NCI-H460 (cell line): ENCODE measurements at regions not wholly inside any gene's neighbourhood (a gene's known extent, or its start where the extent isn't known, plus 50 kb on each side); places are given as distances from the start of the nearest gene placed in this dataset.

Experiments
- DNase-seq: peaks from one replicate; pipeline ENCODE4 v3.0.0-alpha.2; 2016; ENCODE audit warnings: low read depth; ENCODE audit errors: extremely low read depth

DNA sequence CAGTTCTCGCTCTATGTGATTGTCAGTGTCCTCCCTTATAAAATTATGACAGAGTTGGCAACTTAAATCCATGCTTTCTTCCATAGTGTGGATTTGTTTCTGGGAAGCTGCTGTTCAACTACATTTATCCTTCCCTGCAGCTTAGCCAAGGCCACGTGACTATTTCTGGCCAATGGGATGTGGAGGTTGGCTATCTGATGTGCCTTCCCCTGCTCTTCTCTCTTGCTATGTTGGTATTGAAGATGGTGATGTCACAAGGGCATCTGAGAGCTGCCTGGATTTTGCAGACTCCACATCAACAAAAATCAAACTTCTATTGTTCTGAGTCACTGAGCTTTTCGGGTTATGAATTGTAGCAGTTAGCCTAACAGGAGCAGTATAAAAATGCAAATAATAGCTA lies 164.9 kb upstream of the RHOBTB1 start:
- no peak for DNase-seq

DNA sequence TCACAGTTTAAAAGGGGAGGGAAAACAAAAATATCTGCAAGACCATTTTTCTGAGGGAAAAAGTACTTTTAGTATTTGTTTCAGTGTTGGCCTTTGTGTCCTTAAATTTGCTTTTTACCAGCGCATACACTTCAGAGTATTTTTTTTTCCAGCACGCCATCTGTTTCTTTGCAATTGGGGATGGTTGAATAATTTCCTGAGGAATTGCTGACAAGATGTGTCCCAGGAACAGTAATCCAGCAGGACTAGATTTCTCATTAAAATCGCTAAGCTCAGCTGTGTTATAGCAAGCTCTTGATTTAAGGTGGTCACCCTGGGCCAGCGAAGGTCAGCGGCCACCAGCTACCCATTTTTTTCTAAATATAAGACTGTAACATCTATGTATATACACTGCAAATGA lies 156.9 kb upstream of the RHOBTB1 start:
- no peak for DNase-seq

DNA sequence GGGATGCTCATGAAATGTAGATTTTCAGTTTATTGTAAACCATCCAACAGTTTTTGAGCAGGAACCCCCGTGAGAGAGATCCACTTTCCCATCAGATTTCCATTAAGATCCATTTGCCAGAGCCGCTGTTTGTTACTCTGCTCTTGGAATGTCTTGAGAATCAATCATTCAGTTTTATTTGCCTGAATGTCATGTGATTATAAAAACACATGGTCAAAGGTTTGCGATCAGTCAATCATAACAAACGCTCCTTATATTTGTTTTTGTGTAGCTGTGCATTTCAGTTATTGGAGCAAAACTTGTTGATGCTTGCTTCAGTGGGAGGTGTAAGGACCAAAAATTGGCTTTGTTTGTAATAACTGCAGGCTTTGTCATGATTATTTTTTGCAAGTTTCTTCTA lies 155.8 kb upstream of the RHOBTB1 start:
- no peak for DNase-seq

GRCh38 chr10:61098966-61099365 lies 155.0 kb upstream of the RHOBTB1 start:
- DNase-seq: no peak

DNA sequence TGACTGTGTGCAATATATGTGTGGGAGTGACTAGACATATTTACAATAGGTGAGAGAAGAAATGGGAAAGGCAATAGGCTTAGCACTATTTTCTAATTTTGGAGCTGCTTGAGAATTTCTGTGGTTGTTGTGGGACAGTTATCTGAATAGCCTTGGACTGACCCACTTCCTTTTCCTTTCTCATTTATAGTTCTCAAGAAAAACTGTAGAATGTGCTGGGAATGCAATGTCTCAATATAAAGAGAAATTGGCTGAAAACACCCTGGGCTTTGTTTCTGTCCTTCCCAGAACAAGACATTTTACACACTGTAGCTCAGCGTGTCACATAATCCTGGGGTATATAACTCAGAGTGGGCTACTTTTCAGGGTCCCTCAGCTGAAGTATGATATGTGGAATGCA lies 153.0 kb upstream of the RHOBTB1 start:
- no peak for DNase-seq

DNA sequence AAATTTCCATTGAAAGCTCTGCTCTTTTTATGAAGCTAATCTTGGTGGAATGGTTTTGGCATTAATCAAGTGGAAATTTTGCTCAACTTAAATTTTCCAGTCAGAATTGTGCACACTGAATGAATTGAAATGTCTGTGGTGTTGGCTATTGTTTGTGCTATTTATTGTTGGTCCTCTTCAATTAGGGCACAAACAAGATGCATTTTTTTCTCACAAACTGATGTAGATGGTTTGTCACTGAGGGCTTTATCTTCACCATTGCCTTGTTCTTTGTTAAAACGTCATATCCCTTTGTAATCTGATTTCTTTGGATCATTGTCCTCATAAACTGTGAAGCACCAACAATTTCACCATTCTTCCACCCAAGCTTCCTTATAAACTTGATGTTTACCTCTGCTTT lies 152.1 kb upstream of the RHOBTB1 start:
- no peak for DNase-seq

DNA sequence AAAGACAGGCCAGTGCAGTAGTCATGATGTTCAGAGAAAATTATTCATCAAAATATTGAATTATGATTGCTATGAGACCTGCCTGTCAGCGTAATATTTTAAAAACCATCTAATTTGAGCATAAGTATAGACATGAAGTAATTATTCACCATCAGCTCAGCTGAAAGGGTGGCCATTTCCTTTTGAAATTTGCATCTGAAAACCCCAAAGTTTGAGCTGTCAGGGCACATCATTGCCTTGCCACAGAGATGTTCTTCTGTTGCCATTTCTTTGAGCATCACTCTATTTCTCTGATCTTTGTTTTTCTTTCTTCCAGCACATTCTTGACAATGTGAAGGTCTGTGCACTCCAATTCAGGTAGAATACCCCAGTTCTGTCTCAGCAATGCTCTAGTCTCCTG lies 147.5 kb upstream of the RHOBTB1 start:
- DNase-seq: no peak

GRCh38 chr10:61089251-61089650 lies 145.3 kb upstream of the RHOBTB1 start:
- DNase-seq: no peak

DNA sequence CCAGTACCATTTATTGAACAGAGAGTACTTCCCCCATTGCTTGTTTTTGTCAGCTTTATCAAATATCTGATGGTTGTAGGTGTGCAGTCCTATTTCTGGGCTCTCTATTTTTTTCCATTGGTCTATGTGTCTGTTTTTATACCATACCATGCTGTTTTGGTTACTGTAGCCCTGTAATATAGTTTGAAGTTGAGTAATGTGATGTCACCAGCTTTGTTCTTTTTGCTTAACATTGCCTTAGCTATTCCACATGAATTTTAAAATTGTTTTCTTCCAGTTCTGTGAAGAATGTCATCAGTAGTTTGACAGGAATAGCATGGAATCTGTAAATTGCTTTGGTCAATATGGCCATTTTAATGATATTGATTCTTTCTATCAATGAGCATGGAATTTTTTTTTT lies 140.5 kb upstream of the RHOBTB1 start:
- no peak for DNase-seq

- DNase-seq: no peak
These were observed 137.3 kb upstream of the RHOBTB1 start for GRCh38 chr10:61081301-61081700.

- DNase-seq: no peak
These were observed 134.7 kb upstream of the RHOBTB1 start for GRCh38 chr10:61078542-61079275.

DNA sequence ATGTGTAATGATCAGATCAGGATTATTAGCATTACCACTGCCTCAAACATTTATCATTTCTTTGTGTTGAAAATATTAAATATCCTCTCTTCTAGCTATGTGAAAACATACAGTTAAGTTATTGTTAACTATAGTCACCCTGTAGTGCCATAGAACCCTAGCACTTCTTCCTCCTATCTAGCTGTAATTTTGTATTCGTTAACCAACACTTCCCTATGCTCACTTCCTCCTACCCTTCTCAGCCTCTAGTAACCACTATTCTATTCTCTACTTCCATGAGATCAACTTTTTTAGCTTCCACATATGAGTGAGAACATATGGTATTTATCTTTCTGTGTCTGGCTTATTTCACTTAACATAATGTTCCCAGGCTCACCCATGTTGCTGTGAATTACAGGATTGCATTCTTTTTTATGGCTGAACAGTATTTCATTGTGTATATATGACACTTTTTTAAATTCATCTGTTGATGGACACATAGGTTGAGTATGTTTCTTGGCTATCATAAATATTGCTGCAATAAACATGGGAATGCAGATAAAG lies 132.7 kb upstream of the RHOBTB1 start:
- no peak for DNase-seq

- no peak for DNase-seq
These were observed 129.4 kb upstream of the RHOBTB1 start for GRCh38 chr10:61073391-61073790.

DNA sequence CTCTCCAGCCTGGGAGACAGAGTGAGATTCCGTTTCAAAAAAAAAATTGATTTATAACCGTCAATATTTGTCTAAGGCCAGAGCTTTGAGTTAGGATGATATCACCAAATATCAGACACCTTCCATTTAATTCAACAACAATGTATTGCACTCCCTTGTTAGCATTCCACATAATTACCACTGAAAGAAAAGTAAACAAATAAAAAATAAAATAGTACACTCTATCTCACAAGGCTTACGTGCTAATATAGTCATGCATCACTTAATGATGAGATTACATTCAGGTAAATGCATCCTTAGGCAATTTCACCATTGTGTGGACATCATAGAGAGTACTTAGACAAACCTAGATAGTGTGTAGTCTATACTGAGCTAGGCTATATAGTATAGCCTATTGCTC lies 127.6 kb upstream of the RHOBTB1 start:
- DNase-seq: no peak

DNA sequence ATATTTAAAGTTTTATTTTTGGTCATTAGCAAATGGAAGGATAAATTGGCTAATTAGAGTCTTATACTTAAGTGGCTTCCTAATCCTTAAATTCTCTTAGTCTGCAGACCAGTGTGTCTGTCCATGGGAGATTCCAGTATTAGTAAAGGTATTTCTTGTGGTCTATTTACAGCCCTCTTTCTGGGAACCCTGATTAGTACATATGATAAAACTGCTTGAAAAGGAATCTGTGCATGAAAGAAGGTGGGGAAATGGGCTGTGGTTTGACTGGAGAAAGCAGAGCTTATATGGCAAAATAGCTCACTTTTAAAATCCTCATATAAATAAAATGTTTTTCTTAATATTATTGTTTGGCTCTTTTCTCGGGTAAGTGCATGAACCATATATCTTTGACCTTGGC lies 124.5 kb upstream of the RHOBTB1 start:
- no peak for DNase-seq

DNA sequence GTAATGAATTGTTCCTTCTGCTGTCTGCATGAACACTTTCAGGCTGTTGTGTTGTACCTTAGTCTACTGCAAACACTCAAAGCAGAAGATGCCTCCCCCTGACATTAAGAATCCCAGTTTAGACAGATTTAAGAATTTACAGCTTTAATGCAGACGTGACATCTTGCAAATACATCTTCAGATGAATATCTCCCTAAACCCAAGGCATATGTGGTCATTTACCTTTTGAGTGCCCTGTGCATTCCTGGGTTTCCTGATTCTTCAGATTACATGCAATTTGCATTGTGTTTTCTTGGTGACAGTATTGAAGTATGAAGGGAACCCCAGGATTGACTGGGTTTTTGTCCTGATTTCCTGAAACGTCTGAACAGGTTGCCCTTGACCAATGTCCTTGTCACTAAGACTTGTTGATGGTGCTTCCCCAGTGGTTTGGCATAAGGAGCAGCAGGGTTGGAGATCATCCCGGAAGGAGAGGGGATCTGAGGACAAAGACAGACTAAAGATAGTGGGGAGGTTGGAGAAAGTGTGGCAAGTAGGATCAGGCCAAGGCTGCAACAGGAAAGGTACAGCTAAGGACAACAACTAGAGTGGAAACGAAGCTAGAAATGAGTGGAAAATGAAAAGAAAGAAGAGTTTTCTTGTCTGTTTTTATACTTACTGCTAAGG lies 123.8 kb upstream of the RHOBTB1 start:
- no peak for DNase-seq

GRCh38 chr10:61066661-61067344 lies 122.8 kb upstream of the RHOBTB1 start:
- DNase-seq: peak; percentile 68

GRCh38 chr10:61065051-61065450 lies 121.1 kb upstream of the RHOBTB1 start:
- DNase-seq: no peak

GRCh38 chr10:61064356-61064755 lies 120.4 kb upstream of the RHOBTB1 start:
- no peak for DNase-seq

DNA sequence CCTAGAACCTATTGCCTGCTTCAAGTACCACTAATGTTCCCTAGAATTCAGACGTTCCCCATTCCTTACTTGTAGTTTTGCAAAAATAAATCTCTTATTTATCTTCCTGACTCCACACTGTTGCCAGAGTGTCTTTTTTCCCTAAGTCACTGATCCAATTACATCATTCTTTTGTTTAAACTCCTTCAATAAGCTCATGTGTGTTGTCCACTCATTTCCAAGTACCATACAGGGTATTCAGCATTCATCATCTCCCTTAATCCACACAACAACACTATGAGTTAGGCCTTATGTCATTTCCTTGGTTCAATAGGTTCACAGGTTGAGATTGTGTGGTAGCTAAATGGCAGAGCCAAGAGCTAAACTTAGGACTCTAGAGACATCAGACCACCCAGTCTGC lies 119.9 kb upstream of the RHOBTB1 start:
- no peak for DNase-seq

DNA sequence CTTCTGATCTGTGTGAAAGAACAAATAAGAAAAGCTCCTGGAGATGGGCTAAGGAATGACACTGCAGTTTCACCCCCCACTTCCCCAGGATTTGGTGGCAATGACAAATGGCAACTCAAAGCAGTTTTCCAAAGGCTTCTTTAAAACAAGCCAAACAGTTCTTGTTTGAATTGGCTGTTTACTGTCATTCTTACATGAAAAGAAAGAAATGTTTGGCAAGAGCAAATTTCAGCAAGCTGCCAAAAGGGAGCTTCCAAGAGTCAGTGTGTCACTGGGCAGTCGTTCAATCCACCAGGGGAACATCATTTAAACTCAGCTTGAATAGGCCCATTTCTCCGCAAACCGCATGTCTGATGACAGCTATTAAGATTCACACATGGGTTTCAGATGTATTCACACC lies 119.0 kb upstream of the RHOBTB1 start:
- peak; percentile 81 for DNase-seq
